ENCODE measurements at regions not wholly inside any gene's neighbourhood (a gene's known extent, or its start where the extent isn't known, plus 50 kb on each side); places are given as distances from the start of the nearest gene placed in this dataset.

GRCh38 chr1:88453295-88453694 lies 230.8 kb upstream of the PKN2 start:
- TF ChIP-seq POLR2A (IDR thresholded peaks at IDR 0.05; ENCODE audit: low read depth, low read length), result no peak
- TF ChIP-seq POLR2AphosphoS5 (IDR thresholded peaks at IDR 0.05; ENCODE audit: low read depth, low read length), result no peak
- no peak for TF ChIP-seq SPI1 (IDR thresholded peaks at IDR 0.05; ENCODE audit: low read depth, low read length)
- no peak for TF ChIP-seq PAX5 (IDR thresholded peaks at IDR 0.05; ENCODE audit: insufficient read depth, low read length, severe bottlenecking)
- TF ChIP-seq TAF1 (IDR thresholded peaks at IDR 0.05; ENCODE audit: low read depth, low read length), result no peak
